GM23338 (cell line): ENCODE measurements at regions not wholly inside any gene's neighbourhood (a gene's known extent, or its start where the extent isn't known, plus 50 kb on each side); places are given as distances from the start of the nearest gene placed in this dataset.

Experiments used
- ATAC-seq: fragments of 200-7000 bp; cut with Tn5 transposase; 3 replicates; pipeline ENCODE4 v1.9.1; 2020
- DNase-seq: peaks from one replicate; pipeline ENCODE4 v3.0.0-alpha.2; 2015; ENCODE audit warnings: low spot score
- H2AFZ ChIP-seq: fragments of 200-600 bp; sonication (generic); 2 replicates; pipeline ENCODE4 v1.8.0; 2016; ENCODE audit warnings: antibody characterized with exemption, mild to moderate bottlenecking, moderate library complexity
- H3F3A ChIP-seq: fragments of 200-600 bp; sonication (generic); replicated peaks from 2 replicates; pipeline ENCODE4 v1.8.0; 2017; ENCODE audit warnings: antibody characterized with exemption, mixed run types, low read depth
- H3K27ac ChIP-seq: fragments of 200-600 bp; sonication (generic); 2 replicates; pipeline ENCODE4 v1.6.1; 2016; ENCODE audit warnings: low read depth
- H3K27me3 ChIP-seq: fragments of 200-600 bp; sonication (generic); 2 replicates; pipeline ENCODE4 v1.8.0; 2016; ENCODE audit warnings: mild to moderate bottlenecking, mixed run types, moderate library complexity; ENCODE audit not compliant: insufficient read depth
- H3K36me3 ChIP-seq: fragments of 200-600 bp; sonication (generic); 2 replicates; pipeline ENCODE4 v1.8.0; 2016; ENCODE audit warnings: mild to moderate bottlenecking; ENCODE audit not compliant: insufficient read depth
- H3K4me1 ChIP-seq: fragments of 200-600 bp; sonication (generic); 2 replicates; pipeline ENCODE4 v1.8.0; 2016; ENCODE audit warnings: mild to moderate bottlenecking, moderate library complexity; ENCODE audit not compliant: insufficient read depth
- H3K4me2 ChIP-seq: fragments of 200-600 bp; sonication (generic); 2 replicates; pipeline ENCODE4 v1.7.1; 2017; ENCODE audit warnings: mixed run types
- H3K4me3 ChIP-seq: fragments of 200-600 bp; sonication (generic); 2 replicates; pipeline ENCODE4 v1.6.1; 2016; ENCODE audit warnings: mixed run types
- H3K79me2 ChIP-seq: fragments of 200-600 bp; sonication (generic); replicated peaks from 2 replicates; pipeline ENCODE4 v1.8.0; 2017; ENCODE audit warnings: mild to moderate bottlenecking; ENCODE audit not compliant: insufficient read depth
- H3K9me2 ChIP-seq: fragments of 200-600 bp; sonication (generic); 2 replicates; pipeline ENCODE4 v1.8.0; 2017; ENCODE audit not compliant: insufficient read depth
- H4K20me1 ChIP-seq: fragments of 200-600 bp; sonication (generic); replicated peaks from 2 replicates; pipeline ENCODE4 v1.8.0; 2017; ENCODE audit warnings: mild to moderate bottlenecking; ENCODE audit not compliant: insufficient read depth
- H3K27ac Mint-ChIP-seq: 2 replicates; pipeline ENCODE4 v1.8.0; 2020; ENCODE audit warnings: inconsistent platforms, mild to moderate bottlenecking, moderate library complexity, mixed read lengths
- H3K27me3 Mint-ChIP-seq: 3 replicates; pipeline ENCODE4 v1.8.0; 2022; ENCODE audit warnings: low read depth, mild to moderate bottlenecking, moderate library complexity, mixed read lengths, inconsistent platforms; ENCODE audit not compliant: insufficient read depth, poor library complexity
- H3K36me3 Mint-ChIP-seq: 3 replicates; pipeline ENCODE4 v1.8.0; 2021; ENCODE audit warnings: low read depth, mild to moderate bottlenecking, inconsistent platforms, moderate library complexity, mixed read lengths
- H3K4me1 Mint-ChIP-seq: 3 replicates; pipeline ENCODE4 v1.8.0; 2020; ENCODE audit warnings: mild to moderate bottlenecking, inconsistent platforms, mixed read lengths
- H3K4me3 Mint-ChIP-seq: 3 replicates; pipeline ENCODE4 v1.8.0; 2021; ENCODE audit warnings: moderate library complexity, mild to moderate bottlenecking, inconsistent platforms, mixed read lengths
- H3K9me3 Mint-ChIP-seq: 3 replicates; pipeline ENCODE4 v1.8.0; 2020; ENCODE audit warnings: moderate library complexity, mild to moderate bottlenecking, inconsistent platforms, mixed read lengths
- ETS1 ChIP-seq: IDR thresholded peaks from 2 replicates; pipeline ENCODE4 v1.6.1; 2016; ENCODE audit warnings: antibody characterized with exemption
- JUNB ChIP-seq: IDR thresholded peaks from one replicate; pipeline ENCODE4 v1.6.1; 2016; ENCODE audit warnings: antibody characterized with exemption; ENCODE audit not compliant: unreplicated experiment
- POLR2AphosphoS5 ChIP-seq: IDR thresholded peaks from 2 replicates; pipeline ENCODE4 v1.6.1; 2016; ENCODE audit warnings: antibody characterized with exemption, low read depth
- ZNF114 ChIP-seq: fragments of 250-450 bp; sonication (Bioruptor Pico); IDR thresholded peaks from 2 replicates; pipeline ENCODE4 v1.5.0; 2020; ENCODE audit warnings: mild to moderate bottlenecking, moderate library complexity
- ZNF331 ChIP-seq: fragments of 250-450 bp; sonication (Bioruptor Pico); IDR thresholded peaks from 2 replicates; pipeline ENCODE4 v1.5.0; 2020; ENCODE audit warnings: low read depth, mild to moderate bottlenecking, moderate library complexity
- ZNF462 ChIP-seq: fragments of 250-450 bp; sonication (Bioruptor Pico); IDR thresholded peaks from 2 replicates; pipeline ENCODE4 v1.5.0; 2020; ENCODE audit warnings: mild to moderate bottlenecking, moderate library complexity

- TF ChIP-seq ZNF462 (CRISPR knock-in tag): no peak
- TF ChIP-seq ZNF331 (CRISPR knock-in tag): no peak
These were observed 75.8 kb upstream of the GALNT9 start (continued) for GRCh38 chr12:132404951-132405741.

- H3K27ac ChIP-seq: no peak overlapping the region
- Mint-ChIP-seq H3K36me3 (no peaks in the 10 kb centered on the region), H3K27ac (no peak overlapping the region), H3K4me3 (no peak overlapping the region), H3K4me1 (no peaks in the 10 kb centered on the region), H3K9me3 (no peaks in the 10 kb centered on the region), H3K27me3 (peaks cover 15% of the 10 kb centered on the region)
- no peaks in the 10 kb centered on the region for H4K20me1 ChIP-seq
- DNase-seq (no peak), ATAC-seq (no peak)
- no peak overlapping the region for H3K4me3 ChIP-seq
- H3K4me2 ChIP-seq: no peak overlapping the region
- no peaks in the 10 kb centered on the region for H3F3A ChIP-seq
- H3K9me2 ChIP-seq: no peaks in the 10 kb centered on the region
- H3K36me3 ChIP-seq: no peaks in the 10 kb centered on the region
- no peaks in the 10 kb centered on the region for H3K79me2 ChIP-seq
- H2AFZ ChIP-seq: no peak overlapping the region
- H3K27me3 ChIP-seq: no peaks in the 10 kb centered on the region
- H3K4me1 ChIP-seq: no peaks in the 10 kb centered on the region
- no peak for TF ChIP-seq JUNB
- TF ChIP-seq ZNF462 (CRISPR knock-in tag): no peak
- no peak for TF ChIP-seq POLR2AphosphoS5
- no peak for TF ChIP-seq ETS1
- TF ChIP-seq ZNF114 (CRISPR knock-in tag): no peak
These were observed 75.1 kb upstream of the GALNT9 start for GRCh38 chr12:132404435-132404855.
